ENCODE measurements at regions not wholly inside any gene's neighbourhood (a gene's known extent, or its start where the extent isn't known, plus 50 kb on each side); places are given as distances from the start of the nearest gene placed in this dataset.
"Not testable (repeated sequence)": the region's sequence is repeated elsewhere in the genome, so short reads cannot be mapped to it uniquely, and the experiment has no call there.

- peak; percentile 31 for DNase-seq (ENCODE audit: low read depth)
Observed at GRCh38 chr13:33340631-33341030, 55.1 kb upstream of the STARD13 start.

GRCh38 chr13:33341861-33342452, 56.4 kb upstream of the STARD13 start:
- no peak for DNase-seq (ENCODE audit: low read depth)

GRCh38 chr13:33345842-33346241, 60.3 kb upstream of the STARD13 start:
- no peak for DNase-seq (ENCODE audit: low read depth)

- no peak for DNase-seq (ENCODE audit: low read depth)
Observed at GRCh38 chr13:33347861-33348260, 62.3 kb upstream of the STARD13 start.

- peak; percentile 71 for DNase-seq (ENCODE audit: low read depth)
Observed at GRCh38 chr13:33348366-33348765, 62.8 kb upstream of the STARD13 start.

- DNase-seq (ENCODE audit: low read depth), result no peak
Observed at GRCh38 chr13:33349288-33349985, 63.9 kb upstream of the STARD13 start.

- no peak for DNase-seq (ENCODE audit: low read depth)
Observed at GRCh38 chr13:33349986-33350826, 64.7 kb upstream of the STARD13 start.

GRCh38 chr13:33351319-33351718, 65.8 kb upstream of the STARD13 start:
- no peak for DNase-seq (ENCODE audit: low read depth)

GRCh38 chr13:33352041-33352440, 66.5 kb upstream of the STARD13 start:
- DNase-seq (ENCODE audit: low read depth), result no peak

GRCh38 chr13:33352526-33352925, 67.0 kb upstream of the STARD13 start:
- DNase-seq (ENCODE audit: low read depth), result no peak

GRCh38 chr13:33353210-33353609, 67.7 kb upstream of the STARD13 start:
- no peak for DNase-seq (ENCODE audit: low read depth)

- no peak for DNase-seq (ENCODE audit: low read depth)
Observed at GRCh38 chr13:33353646-33354045, 68.1 kb upstream of the STARD13 start.

- DNase-seq (ENCODE audit: low read depth), result peak; percentile 26
Observed at GRCh38 chr13:33355201-33355895, 69.8 kb upstream of the STARD13 start.

GRCh38 chr13:33358076-33358475, 72.5 kb upstream of the STARD13 start:
- DNase-seq (ENCODE audit: low read depth), result not testable (repeated sequence)

GRCh38 chr13:33362986-33363727, 77.6 kb upstream of the STARD13 start:
- no peak for DNase-seq (ENCODE audit: low read depth)

- no peak for DNase-seq (ENCODE audit: low read depth)
Observed at GRCh38 chr13:33364192-33364591, 78.6 kb upstream of the STARD13 start.

GRCh38 chr13:33366469-33367062, 81.0 kb upstream of the STARD13 start:
- no peak for DNase-seq (ENCODE audit: low read depth)

GRCh38 chr13:33367171-33367895, 81.8 kb upstream of the STARD13 start:
- DNase-seq (ENCODE audit: low read depth), result no peak

- no peak for DNase-seq (ENCODE audit: low read depth)
Observed at GRCh38 chr13:33367926-33368325, 82.4 kb upstream of the STARD13 start.

- no peak for DNase-seq (ENCODE audit: low read depth)
Observed at GRCh38 chr13:33369073-33369472, 83.5 kb upstream of the STARD13 start.

All from GM04503 (cell line).